CD4-positive, alpha-beta T cell treated with Interferon gamma for 1 hour (primary cell): ENCODE measurements at regions not wholly inside any gene's neighbourhood (a gene's known extent, or its start where the extent isn't known, plus 50 kb on each side); places are given as distances from the start of the nearest gene placed in this dataset.
"Not testable (repeated sequence)": the region's sequence is repeated elsewhere in the genome, so short reads cannot be mapped to it uniquely, and the experiment has no call there.

ENCODE experiments used
- DNase-seq: peaks from one replicate; pipeline ENCODE4 v3.0.0-alpha.2; 2020

DNA sequence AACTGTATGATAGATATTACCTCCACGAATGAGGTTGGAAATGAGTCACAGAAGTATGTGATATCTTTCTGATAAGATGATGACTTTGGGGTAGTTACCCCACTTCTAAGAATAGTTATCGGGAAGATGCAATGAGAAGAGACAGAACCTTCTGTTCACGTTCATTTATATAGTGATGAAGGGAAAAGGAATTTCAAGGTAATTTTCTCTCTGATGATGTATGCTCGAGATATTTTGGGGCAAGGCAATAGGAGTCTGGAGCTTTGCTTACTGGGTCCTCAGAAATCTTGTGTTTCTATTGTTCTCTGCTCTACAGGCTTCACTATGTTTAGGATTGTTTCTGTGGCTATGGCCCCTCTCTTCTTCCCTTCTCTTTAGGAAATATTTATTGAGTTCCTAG is 1389.6 kb downstream of the CDH8 start:
- no peak for DNase-seq

DNA sequence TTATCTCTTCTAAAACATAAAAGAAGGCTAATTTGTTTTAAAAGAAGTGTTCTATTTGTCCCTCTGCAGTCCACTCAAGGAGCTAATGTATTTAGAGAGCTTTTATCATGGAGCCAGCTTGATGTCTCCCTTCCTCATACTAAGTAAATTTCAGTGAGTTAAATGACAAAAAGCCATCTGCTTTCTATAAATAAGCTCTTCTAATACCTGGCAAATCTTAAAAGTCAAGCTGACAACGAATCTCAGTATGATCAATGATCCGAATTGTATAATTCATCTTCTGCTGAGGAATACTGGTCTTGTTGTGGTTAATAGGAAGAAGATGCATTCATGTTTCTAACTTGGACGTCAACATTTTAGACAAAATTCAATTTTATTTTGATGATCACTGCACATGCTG is 1390.7 kb downstream of the CDH8 start:
- DNase-seq = no peak

GRCh38 chr16:60642956-60643355 is 1393.3 kb downstream of the CDH8 start:
- no peak for DNase-seq

GRCh38 chr16:60641067-60641665 is 1395.1 kb downstream of the CDH8 start:
- DNase-seq = no peak

DNA sequence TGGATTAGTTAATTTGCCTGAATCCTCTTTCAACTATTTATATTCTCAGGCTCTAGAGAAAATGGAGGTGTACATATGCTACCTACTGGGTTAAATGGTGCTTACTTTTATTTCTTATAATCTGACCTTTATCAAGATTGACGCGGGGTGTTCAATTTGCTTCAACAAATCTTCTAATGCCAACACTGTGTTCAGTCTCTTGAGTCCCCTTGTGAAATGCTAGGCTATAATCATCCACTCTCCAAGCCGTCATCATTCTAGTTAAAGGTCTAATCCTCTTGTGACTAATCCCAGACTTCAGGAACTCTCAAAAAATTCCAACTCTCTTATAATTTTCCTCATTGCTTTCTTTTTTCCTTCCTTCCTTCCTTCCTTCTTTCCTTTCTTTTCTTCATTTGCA is 1396.2 kb downstream of the CDH8 start:
- no peak for DNase-seq

GRCh38 chr16:60636636-60637035 is 1399.6 kb downstream of the CDH8 start:
- not testable (repeated sequence) for DNase-seq

GRCh38 chr16:60636117-60636516 is 1400.1 kb downstream of the CDH8 start:
- DNase-seq = no peak

DNA sequence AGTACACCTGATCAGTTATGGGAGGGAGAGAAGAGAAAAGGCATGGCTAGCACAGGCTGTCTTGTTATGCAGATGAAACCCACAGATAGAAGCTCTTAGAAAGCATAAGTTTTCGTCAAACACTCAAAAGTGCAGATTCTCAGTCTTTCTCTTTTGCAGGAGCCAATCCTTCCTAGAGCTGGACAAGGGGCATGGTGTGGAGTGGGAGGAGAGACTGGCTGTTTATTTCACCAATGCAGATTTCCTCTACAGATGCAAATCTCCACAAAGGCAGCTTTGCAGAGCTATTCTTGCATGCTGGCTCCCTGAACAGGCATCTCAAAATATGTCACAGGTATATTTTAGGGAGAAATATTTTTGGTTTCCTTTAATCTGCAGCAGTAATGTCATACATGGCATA is 1400.7 kb downstream of the CDH8 start:
- no peak for DNase-seq

- no peak for DNase-seq
These were observed 1424.4 kb downstream of the CDH8 start for GRCh38 chr16:60611844-60612243.

- no peak for DNase-seq
These were observed 1427.3 kb downstream of the CDH8 start for GRCh38 chr16:60608971-60609370.

GRCh38 chr16:60605652-60606051 is 1430.6 kb downstream of the CDH8 start:
- not testable (repeated sequence) for DNase-seq

DNA sequence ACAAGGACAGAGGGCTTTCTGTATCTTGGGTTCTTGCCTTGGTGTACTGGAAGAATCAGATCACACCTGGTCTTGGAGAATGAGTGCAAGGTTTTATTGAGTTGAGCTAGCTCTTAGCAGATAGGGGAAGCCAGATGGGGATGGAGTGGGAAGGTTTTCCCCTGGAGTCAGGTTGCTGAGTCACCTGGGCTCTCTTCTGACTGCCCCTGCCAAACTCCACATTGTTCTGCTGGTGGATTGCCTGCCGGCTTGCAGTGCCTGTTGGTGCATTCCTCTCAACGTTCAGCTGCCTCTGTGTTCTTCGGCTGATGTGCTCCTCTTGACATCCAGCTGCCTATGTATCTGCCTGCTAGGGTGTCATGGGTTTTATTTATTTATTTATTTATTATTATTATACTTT is 1431.1 kb downstream of the CDH8 start:
- no peak for DNase-seq

DNA sequence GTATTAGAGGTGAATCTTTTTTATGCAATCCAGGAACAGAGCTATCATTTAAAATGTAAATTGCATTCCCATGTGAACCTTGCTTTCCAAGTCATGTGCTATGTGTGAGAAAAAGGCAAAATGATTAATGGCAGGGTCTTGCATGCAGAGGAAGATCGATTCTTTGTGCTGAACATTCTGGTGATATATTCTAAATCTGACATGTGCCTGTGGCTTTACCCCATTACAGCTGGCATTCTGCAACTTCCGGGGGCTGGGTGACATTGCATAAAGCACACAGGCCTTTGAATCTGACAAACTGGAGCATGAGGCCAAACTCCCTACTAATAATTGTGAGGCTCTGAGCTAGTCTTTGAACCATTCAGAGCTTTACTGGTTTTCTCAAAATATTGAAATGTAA is 1449.7 kb downstream of the CDH8 start:
- no peak for DNase-seq

GRCh38 chr16:60582528-60582927 is 1453.7 kb downstream of the CDH8 start:
- DNase-seq = no peak

- DNase-seq = no peak
These were observed 1469.3 kb downstream of the CDH8 start for GRCh38 chr16:60566901-60567300.

DNA sequence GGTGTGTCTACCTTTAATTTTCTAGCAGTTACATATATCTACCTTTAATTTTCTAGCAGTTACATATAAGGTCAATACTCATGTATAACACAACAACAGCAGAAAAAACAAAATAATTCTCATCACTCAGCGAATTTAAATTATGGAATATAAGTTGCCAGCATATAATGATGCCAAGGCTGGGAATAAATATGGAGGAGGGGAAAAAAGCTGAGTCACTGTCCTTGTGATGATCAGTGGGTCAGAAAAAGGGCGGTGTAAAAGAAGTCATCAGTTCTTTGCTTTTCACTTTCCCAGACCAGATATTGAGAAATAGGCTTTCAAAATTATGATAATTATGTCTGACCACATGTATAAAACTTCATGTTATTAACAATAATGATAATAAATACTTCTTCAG is 1471.7 kb downstream of the CDH8 start:
- DNase-seq = no peak

- DNase-seq = no peak
These were observed 1473.1 kb downstream of the CDH8 start for GRCh38 chr16:60563166-60563565.

- DNase-seq = no peak
These were observed 1477.3 kb downstream of the CDH8 start for GRCh38 chr16:60558936-60559335.

DNA sequence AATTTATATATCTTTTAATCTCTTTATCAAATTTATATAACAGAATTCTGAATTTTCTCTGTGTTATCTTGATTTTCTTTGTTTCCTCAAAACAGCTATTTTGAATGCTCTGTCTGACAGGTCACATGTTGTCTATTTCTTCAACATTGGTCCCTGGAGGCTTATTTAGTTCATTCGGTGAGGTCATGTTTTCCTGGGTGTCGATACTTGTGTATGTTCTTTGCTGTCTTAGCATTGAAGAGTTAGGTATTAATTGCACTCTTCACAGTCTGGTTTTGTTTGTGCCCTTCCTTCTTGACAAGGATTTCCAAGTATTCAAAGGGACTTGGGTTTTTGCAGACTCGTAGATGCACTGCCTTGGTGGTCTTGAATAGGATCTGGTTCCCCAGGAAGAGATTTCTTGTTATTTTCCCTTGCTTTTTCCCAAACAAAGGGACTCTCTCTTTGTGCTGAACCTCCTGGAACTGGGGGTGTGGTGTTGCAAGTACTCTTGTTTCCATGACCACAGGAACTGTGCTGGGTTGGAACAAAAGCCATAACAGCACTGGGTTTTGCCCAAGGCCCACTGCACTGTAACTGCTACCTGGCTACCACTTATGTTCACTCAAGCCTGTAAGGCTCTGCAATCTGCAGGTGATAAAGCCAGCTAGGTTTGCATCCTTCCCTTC is 1483.0 kb downstream of the CDH8 start:
- no peak for DNase-seq

DNA sequence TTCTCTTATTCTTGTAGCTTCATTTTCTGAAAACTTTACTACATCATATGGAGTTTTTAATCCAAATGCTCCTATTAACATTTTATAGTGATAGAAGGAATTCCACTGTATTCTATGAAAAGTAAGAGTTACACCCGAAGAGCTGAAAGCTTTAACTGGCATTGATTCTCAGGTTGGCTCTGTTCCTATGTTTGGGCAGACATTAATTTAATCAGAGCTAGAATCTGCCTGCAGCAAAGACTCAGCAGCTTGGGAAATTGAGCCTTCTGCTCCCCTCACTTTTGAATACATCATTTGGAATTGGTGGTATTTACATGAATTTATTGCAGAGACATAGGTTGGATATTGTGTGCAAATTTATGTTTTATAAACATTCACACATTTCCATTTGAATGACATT is 1494.7 kb downstream of the CDH8 start:
- DNase-seq = no peak

DNA sequence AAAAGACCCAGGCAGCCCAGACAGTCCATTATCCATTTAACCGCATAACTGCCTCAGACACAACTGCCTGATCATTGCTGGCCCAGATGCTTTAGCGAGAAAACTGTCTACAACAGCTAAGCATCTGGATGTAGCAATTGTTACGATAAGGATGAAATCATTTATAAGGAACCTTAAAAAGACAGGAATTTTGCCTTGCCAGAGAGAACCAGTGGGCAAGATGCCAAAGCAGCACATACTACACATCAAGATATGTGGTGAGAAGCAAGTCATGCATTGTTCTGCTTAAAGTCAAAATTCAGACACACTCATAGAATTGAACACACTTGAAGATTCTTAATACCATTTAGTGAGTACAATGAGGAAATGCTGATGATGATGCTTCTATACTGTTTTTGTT is 1525.3 kb downstream of the CDH8 start:
- no peak for DNase-seq

DNA sequence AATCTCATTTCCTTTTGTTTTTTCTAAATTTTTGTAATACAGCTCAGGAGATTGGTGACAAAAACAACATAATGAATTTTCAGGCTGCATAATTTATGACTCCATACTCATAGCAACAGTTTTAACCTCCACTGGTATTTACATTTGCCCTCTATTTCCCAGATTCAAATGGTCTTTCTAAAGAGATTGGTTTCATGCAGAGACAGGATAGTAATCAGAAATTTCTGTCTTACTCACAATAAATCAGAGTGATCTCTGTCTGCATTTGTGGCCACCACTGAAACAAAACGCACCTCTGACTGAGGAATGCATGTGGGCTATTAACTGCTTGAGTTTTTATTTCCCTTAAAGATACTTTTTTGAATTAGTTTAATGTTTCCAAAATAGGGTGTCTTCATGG is 1526.0 kb downstream of the CDH8 start:
- DNase-seq = no peak

- no peak for DNase-seq
These were observed 1545.0 kb downstream of the CDH8 start for GRCh38 chr16:60491273-60491672.

- DNase-seq = no peak
These were observed 1550.3 kb downstream of the CDH8 start for GRCh38 chr16:60485872-60486489.

DNA sequence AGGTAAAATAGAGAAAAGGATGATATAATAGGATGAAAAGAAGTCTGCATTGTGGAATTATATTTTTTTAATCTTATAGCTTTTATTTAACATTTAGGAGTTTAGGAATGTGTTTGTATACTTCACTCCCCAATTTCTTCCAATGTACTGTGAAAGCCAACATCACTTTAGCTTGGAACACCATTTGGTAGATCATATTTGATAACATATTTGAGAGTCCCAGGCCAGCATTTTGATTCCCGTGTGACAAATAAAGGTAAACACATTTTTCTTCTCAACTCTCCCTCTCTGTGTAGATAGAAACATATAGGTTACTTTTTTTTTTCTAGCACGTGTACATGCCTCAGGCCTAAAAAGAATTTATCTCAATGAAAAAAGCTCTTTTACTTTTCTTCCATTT is 1551.3 kb downstream of the CDH8 start:
- no peak for DNase-seq
